ENCODE measurements at regions not wholly inside any gene's neighbourhood (a gene's known extent, or its start where the extent isn't known, plus 50 kb on each side); places are given as distances from the start of the nearest gene placed in this dataset.

DNA sequence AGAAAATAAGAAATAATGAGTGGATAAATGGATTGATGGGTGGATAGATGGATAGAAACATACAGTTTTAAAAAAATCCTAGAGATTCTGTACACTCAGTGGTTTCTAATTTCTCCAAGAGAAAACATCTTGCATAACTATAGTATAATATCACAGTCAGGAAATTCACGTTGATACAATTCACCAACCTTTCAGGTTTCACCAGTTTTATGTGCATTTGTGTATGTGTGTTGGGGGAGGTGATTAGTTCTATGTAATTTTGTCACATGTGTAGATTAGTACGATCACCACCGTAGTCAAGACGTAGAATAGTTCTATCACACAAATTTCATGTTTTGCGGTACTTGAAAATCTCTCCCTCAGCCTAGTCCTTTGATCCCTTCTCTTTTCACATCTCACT lies 288.2 kb upstream of the LRATD1 start:
- DNase-seq (ENCODE audit: low read depth) = no peak

DNA sequence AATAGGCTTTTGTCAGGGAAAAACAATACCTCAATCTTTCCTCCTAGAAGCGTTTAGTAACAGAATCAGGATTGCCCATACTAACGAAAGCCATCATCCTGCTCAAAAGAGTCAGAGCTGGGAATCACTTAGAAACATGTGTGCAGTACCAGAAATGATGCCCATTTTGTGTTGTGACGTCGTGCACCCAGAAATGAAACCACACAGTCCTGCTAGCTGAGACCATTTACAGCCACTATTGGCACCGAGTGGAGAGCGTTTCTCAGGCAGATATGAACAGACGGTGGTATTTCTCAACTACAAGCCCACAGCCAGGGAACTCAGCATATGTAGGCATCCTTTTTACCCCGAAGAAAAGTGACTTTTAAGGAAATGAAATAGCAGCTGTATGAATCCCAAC lies 284.3 kb upstream of the LRATD1 start:
- DNase-seq (ENCODE audit: low read depth) = no peak

DNA sequence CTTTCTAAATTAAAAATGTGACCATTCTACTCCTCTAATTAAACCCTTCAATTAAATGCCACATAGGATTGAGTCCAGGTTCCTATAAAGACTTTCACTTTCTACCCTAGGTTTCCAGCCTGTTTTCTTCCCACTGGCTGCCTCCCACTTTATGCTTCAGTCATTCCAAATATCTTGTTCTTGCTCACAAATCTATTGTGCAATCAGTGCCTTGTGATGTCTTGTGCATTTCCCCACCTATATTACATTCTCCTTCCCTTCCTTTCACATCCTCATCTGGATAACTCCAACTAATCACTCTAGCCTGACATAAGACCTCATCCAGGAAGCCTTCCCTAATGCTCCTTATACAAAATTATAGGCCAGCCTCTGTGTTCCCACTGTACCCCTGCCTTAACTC lies 281.7 kb upstream of the LRATD1 start:
- no peak for DNase-seq (ENCODE audit: low read depth)

DNA sequence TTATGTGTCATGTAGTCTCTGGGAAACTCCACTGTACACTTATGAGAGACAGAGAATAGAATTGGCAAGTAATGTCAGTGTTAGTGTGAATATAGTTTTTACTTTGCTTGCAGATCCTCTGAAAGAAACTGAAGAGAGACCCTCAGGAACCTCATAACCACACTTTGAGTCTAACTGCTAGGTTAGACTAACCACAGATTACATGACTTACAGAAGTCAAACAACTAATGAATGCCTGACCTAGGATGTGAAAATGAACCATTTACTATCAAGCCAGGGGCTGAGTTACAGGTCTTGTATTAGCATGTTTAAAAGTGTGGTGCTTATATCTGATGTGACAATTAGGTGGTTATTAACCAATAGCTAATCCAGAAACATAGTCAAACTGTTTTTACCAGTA lies 280.4 kb upstream of the LRATD1 start:
- DNase-seq (ENCODE audit: low read depth) = no peak

DNA sequence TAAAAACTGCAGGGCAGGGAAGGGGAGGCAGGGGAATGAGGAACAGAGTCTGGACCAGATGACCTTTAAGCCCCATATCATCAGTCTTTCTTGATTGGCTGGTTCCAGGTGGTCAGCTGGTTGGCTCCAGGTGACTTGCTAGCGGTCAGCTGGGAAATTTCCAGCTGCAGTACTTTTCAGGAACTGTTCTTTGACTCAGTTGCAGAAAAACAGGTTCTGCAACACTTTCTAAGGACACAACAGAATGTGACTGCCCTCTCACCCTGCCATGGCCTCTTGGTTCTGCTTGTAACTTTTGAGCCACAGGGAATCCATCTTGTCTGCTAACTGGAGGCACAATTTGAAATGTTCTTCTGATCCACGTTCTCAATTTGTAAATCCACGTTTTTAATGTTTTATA lies 278.3 kb upstream of the LRATD1 start:
- DNase-seq (ENCODE audit: low read depth) = no peak

DNA sequence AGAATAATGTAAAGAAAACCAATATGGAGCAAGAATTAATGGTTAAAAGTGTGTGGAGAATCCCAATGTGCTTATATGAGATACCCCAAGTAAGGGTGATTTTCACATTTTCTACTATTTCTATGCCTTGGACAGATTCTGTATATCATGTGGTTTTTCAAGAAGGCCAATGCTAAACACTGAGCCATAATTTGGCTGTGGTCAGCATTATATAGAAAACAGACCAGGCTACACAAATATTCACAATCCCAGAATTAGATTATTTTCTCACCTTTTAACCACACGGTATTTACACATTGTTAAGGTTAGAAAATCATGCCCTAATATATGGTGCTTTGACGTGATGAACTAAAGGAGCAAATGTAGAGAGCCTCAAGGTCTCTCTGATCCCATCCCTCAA lies 277.4 kb upstream of the LRATD1 start:
- DNase-seq (ENCODE audit: low read depth) = no peak

DNA sequence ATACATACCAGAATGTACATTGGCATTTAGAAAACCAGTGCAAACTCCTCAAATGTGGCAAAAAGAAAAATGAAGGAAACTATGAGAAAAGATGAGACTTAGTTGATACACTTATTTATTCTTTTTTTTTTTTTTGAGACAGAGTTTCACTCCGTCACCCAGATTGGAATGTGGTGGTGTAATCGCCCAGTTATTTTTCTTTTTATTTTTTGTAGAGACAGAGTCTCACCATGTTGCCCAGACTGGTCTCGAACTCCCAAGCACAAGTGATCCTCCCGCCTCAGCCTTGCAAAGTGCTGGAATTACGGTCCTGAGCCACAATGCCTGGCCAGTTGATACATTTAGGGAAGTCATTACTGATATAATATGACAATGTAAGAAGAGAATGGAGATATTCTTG lies 274.2 kb upstream of the LRATD1 start:
- no peak for DNase-seq (ENCODE audit: low read depth)

DNA sequence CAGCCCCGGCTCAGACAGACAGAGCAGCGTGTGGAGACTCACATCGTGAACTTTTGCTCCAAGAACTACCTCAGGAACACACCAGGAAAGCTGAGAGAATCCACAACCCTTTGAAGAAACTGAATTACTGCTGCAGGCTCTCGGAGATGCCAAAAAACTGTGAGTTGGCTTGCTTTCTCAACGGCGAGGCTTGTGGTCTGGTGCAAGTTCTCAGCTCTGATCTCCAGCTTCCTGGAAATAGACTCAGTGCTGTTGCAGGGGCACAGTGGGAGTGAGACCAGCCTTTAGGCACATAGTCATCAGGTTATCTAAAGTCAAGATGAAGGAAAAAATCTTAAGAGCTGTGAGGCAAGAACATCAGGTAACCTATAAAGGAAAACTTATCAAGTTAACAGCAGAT lies 273.7 kb upstream of the LRATD1 start:
- no peak for DNase-seq (ENCODE audit: low read depth)

DNA sequence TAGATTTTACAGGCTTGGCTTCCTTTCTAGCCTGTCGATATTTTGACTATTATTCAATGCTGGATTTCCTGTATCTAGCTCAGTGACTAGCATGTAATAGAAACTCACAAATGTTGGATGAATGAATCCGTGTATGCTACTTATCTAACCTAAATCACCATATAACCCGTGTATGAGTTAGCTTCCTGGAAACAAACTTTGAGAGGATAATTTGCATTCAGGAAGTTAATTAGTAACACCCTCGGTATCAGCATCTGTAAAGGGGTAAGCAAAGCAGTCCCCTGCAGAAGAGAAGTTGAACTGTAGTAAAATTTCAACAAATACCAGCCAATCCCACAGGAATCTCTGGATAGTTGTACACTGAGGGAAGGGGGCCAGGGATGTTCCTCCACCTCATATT lies 269.4 kb upstream of the LRATD1 start:
- no peak for DNase-seq (ENCODE audit: low read depth)

DNA sequence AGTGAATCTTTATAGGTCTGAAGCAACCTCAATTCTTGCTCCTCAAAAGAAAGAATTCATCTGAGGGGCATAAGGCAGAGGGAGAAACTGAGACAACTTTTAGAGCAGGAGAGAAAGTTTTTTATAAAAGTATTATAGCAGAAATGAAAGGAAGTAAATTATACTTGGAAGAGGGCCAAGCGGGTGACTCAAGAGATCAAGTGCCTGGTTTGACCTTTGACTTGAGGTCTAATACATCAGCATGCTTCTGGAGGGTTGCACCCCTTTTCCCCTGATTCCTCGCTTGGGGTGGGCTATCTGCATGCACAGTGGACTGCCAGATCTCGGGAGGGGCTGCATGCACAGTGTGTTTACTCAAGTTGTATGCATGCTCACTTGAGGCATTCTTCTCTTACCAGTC lies 268.5 kb upstream of the LRATD1 start:
- no peak for DNase-seq (ENCODE audit: low read depth)

DNA sequence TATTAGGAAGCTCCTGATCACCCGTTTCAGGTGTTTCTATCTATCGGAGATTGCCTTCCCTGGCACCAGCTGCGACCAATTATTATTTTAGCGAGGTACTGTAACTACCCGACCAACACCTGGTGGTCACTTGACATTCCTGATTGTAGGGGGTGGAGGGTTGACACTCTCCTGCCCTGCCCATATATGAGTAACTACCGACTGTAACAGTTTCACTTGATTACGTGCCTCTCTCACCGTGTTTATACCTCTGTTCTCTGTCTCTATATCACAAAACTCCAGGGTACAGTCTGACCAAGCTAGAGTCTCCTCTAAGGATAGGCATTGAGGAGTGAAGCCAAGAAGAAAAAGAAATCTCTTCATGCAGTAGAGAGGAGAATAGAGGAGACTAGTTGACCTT lies 268.0 kb upstream of the LRATD1 start:
- no peak for DNase-seq (ENCODE audit: low read depth)

DNA sequence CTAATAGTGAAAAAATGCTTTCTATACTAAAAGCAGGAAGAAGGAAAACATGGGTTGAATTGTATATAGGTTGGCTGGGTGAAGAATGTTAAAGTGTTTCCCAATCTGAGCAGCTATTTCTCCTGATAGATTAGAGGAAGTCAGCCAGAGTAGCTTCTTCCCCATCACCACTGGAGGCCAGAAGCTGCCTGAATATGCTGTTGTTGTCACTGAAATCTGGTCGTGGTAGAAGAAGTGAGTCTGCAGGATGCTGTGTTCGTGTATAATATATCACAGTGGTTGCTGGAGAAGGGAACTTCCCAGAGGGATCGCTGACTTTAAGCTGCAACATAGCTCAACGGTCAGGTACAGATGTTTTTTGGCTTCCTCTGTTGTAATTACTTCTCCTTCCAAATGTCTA lies 247.5 kb upstream of the LRATD1 start:
- DNase-seq (ENCODE audit: low read depth) = no peak

DNA sequence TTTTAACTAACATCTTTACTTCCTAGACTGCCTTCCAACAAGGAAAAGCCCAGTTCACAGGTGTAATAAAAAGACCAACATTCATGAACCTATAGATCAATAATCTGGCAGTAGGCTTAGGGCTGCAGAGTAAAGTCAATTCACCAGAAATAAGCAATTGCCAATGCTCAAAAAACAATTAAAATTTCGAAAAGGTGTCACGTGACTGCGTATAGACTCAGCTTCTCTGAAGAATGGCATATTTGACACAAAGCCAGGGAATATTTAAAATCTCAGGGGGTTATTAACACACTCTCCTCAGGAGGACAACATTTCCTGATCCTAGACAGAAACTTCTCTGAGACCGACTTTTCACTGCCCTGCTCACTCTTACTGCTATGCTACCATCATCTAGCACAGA lies 245.2 kb upstream of the LRATD1 start:
- no peak for DNase-seq (ENCODE audit: low read depth)

DNA sequence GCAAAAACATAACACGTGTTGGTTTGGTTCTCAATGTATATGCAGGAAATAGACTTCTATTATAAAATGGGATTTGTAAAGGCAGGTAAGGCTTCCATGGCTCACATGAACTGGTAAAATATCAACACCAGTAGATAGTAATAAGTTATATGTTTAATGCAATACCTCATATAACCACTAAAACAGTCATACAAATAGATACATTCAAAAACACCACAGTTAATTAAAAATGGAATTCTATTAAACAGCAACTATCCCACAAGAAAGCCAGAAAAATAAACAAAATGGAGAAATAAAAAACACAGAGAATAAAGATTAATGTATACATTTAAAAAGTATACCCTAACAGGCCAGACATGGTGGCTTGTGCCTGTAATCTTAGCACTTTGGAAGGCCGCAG lies 243.8 kb upstream of the LRATD1 start:
- no peak for DNase-seq (ENCODE audit: low read depth)

DNA sequence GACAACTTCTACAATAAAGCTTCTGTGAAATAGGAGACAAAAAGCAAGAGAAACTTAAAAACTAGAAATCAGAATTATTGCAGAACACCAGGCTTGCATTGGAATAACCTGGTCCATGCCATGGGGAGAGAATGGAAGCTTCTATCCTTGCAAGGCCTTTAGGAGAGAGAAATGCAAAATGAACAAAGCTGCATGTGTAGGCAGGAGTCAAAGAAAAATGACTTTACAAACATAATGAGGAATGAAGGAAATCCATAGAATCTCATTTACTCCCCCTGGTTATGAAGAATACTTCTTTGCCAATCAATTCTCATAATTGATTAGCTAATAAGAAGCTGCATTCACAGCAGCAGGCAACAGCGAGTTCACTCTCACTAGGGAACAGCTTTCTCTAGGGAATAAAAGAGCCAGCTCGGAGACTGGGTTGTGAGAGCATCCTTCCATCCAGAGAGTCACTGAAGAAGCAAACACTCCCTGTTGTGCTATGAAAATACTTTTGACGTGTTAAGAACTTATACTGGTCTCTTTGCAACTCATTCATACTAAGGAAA lies 235.9 kb upstream of the LRATD1 start:
- DNase-seq (ENCODE audit: low read depth) = no peak

DNA sequence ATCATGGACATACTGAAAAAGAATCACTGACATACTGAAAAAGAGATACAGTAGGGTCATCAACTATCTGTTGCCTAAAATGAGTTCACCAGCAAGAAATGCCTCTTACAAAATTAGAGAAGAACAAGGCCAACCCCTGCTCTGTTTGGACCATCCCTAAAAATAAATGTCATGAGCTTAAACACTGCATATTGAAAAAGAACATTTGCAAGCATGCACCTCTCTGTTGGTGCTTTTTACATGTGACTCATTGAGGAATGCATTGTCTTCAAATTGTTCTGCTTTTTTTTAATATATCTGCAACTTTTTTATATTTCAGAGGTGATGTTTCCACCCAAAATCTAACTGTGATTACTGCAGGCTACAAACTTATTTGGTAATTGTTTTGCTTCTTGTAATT lies 233.9 kb upstream of the LRATD1 start:
- no peak for DNase-seq (ENCODE audit: low read depth)

DNA sequence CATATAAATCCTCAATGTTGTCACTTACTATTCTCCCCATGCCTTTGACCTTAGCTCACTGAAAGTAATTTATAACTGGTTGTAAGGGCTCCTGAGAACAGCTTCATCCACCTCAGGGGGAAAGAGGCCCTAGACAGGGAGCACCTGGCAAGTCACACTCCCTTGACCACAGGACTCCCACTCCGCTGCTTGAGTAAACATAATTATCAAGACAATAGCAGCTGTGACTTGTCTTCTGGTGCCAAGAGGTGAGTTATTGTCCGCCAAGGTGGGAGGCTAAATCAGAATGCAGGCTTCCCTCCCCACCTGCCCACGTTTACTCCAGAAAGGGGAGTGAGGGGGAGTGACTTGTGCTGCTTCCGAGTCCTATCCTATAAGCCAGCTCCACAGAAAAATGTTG lies 230.6 kb upstream of the LRATD1 start:
- no peak for DNase-seq (ENCODE audit: low read depth)

DNA sequence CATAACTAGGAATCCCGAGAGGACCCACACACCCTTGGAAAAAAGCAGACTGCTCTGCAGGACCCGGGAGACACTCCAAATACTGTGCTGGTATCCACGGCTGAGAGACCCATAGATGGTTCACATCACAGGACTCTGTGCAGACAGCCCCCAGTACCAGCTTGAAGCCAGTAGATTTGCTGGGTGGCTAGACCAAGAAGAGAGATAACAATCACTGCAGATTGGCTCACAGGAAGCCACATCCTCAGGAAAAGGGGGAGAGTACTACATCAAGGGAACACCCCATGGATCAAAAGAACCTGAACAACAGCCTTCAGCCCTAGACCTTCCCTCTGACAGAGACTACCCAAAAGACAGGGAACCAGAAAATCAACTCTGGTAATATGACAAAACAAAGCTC lies 223.8 kb upstream of the LRATD1 start:
- DNase-seq (ENCODE audit: low read depth) = no peak

DNA sequence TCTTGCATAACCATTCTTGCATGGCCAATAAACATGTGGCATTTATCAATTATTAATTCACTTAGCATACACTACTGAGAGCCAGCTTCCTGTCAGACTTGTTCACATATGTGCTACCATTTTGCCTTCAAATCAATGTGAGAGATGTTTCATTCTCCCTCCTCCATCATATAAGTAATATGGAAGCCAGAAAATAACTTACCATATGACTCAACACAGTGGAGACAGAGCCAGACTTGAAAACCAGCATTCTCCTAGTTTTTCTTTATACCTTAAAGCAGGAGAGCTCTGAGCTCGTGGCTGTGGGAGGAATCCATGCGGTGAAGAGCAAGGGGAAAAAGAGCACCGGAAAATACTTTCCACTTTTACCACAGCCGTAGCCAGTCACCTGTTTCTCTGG lies 215.0 kb upstream of the LRATD1 start:
- DNase-seq (ENCODE audit: low read depth) = no peak

DNA sequence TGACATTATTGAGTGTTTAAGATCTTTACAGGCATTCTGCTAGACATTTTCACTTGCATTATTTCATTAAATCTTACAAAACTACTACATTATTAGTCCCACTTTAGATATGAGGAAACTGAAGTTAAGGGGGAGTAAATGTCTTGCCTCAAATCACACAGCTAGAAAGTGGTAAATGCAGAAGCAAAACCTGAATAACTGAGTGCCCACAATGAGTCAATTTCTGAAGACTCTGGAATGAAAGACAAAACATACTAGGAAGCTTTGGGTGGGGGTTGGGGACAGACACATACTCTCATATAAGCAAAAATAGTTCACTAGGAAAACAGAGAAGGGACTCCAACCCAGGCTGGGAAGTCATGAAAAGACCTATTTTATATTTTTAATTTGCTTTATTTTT lies 214.4 kb upstream of the LRATD1 start:
- no peak for DNase-seq (ENCODE audit: low read depth)

DNA sequence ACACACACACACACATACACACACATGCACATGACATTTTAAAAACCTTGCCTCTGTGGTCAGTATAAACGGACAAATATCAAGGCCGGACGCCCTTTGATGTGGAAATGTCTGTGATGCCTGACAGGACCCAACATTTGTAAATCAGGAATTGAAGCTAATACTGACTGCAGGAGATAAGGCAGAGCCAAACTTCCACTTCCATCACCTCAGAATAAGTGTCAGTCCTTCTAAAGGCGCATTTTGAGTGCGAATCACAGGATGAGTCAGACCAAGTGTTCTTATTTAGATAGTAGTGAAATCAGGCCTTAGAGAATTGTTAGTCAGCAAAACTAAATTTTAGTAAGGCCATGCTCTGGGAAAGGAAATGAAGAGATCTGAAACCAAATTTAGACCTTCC lies 211.7 kb upstream of the LRATD1 start:
- no peak for DNase-seq (ENCODE audit: low read depth)

DNA sequence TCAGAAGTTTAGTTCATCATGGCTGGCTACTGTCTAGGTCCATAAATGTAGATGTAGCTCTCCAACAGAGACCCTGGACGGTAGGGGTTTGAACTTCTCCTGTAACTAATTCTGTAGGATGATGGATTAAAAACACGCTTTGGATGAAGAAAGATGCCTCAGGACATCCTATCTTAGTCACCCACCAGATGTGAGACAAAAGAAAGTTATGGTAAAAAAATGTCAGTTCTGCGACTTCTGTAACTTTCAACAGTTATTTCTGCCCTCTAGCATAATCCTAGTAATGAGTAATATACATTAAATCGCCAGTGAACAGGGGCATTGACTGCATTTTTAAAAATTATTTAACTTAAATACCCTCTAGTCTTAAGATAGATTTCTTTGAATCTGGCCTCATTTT lies 210.1 kb upstream of the LRATD1 start:
- DNase-seq (ENCODE audit: low read depth) = no peak

DNA sequence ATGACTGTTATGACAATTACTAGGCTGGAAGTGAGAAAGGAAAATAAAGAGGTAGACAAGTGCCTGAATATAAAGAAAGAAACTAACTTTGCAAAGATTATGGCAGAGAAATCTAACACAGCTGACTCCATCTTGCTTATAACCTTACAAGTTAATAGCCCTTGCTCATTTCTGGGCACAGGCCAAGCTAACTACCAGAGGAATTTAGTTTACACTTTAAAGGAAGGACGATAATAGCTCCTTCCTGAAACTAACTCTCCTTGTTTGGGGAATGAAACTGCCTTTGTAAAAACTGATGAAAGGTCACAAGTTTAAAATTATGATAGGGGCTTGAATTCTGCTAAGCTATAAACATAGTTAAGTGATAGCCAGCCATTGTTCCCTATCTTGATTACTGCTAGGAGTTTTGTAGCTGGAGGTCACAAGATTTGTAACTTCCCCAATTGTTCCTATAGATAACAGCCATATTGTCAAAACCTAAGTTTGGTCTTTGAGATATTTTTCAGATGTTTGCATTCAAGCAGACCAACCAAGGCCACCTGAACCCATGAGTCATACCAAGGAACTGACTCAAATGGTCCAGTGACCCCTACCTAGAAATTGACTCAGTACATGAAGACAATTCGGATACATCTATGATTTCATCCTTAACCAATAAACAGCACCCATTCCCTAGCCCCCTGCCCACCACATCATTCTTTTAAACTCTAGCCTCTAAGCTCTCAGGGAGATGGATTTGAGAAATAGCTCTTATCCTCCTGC lies 209.2 kb upstream of the LRATD1 start:
- DNase-seq (ENCODE audit: low read depth) = no peak

Measured in HS-27A (cell line).